Fibroblast of lung (primary cell): ENCODE measurements at regions not wholly inside any gene's neighbourhood (a gene's known extent, or its start where the extent isn't known, plus 50 kb on each side); places are given as distances from the start of the nearest gene placed in this dataset.
"Not testable (repeated sequence)": the region's sequence is repeated elsewhere in the genome, so short reads cannot be mapped to it uniquely, and the experiment has no call there.

ENCODE experiments used
- DNase-seq, 2 donors: peaks; one replicate each; pipeline versions ENCODE4 v3.0.0 to v3.0.0-alpha.2; 2010; ENCODE audit warnings: low read depth in 2 of 2
- H2AFZ ChIP-seq: 2 replicates; pipeline ENCODE4 v1.5.1; 2012; ENCODE audit warnings: low read length, control low read depth, inconsistent platforms
- H3K27ac ChIP-seq: 2 replicates; pipeline ENCODE4 v1.5.1; 2011; ENCODE audit warnings: low read length, control low read depth; ENCODE audit not compliant: insufficient read depth
- H3K27me3 ChIP-seq: 2 replicates; pipeline ENCODE4 v1.5.1; 2011; ENCODE audit warnings: mild to moderate bottlenecking, low read length; ENCODE audit not compliant: control insufficient read depth, insufficient read depth
- H3K36me3 ChIP-seq: 2 replicates; pipeline ENCODE4 v1.5.1; 2011; ENCODE audit warnings: low read length; ENCODE audit not compliant: control insufficient read depth, insufficient read depth
- H3K4me1 ChIP-seq: 2 replicates; pipeline ENCODE4 v1.5.1; 2011; ENCODE audit warnings: low read length; ENCODE audit not compliant: control insufficient read depth, insufficient read depth; ENCODE audit errors: extremely low read depth
- H3K4me2 ChIP-seq: 2 replicates; pipeline ENCODE4 v1.5.1; 2011; ENCODE audit warnings: low read length, control low read depth; ENCODE audit not compliant: insufficient read depth; ENCODE audit errors: extremely low read depth
- H3K4me3 ChIP-seq, 4 experiments: fragments of 200-600 bp in 1 of 4; sonication (generic) in 1 of 4; replicated peaks in 1 of 4; 2 replicates each; pipeline ENCODE4 v1.5.1; 2011 to 2016; ENCODE audit warnings: low read length in 4 of 4, low read depth in 3 of 4, mild to moderate bottlenecking in 3 of 4, control low read depth in 2 of 4, inconsistent platforms in 1 of 4, mixed read lengths in 1 of 4; ENCODE audit not compliant: insufficient read depth in 1 of 4; ENCODE audit errors: control extremely low read depth in 1 of 4
- H3K79me2 ChIP-seq: 2 replicates; pipeline ENCODE4 v1.5.1; 2012; ENCODE audit warnings: mild to moderate bottlenecking, low read length, inconsistent platforms; ENCODE audit not compliant: control insufficient read depth, insufficient read depth
- H3K9ac ChIP-seq: 2 replicates; pipeline ENCODE4 v1.5.1; 2011; ENCODE audit warnings: mild to moderate bottlenecking, low read length, control low read depth; ENCODE audit not compliant: insufficient read depth
- H3K9me3 ChIP-seq: 2 replicates; pipeline ENCODE4 v1.5.1; 2012; ENCODE audit warnings: low read depth, low read length; ENCODE audit not compliant: control insufficient read depth, insufficient read depth
- H4K20me1 ChIP-seq: 2 replicates; pipeline ENCODE4 v1.5.1; 2011; ENCODE audit warnings: low read length; ENCODE audit not compliant: control insufficient read depth, insufficient read depth; ENCODE audit errors: extremely low read depth
- EZH2 ChIP-seq: IDR thresholded peaks from 2 replicates; pipeline ENCODE4 v1.5.1; 2012; ENCODE audit warnings: low read length, control low read depth, mild to moderate bottlenecking; ENCODE audit errors: missing control alignments
- TF ChIP-seq, protein P1 (sequence below), 2 donors: IDR thresholded peaks in 1 of 2; conservative IDR thresholded peaks in 1 of 2; 1 replicate in 1 of 2; 2 replicates in 1 of 2; pipeline ENCODE4 v1.5.1; 2011 to 2012; ENCODE audit warnings: low read length in 2 of 2, control low read depth in 1 of 2, inconsistent platforms in 1 of 2, low read depth in 1 of 2, mild to moderate bottlenecking in 1 of 2

DNA sequence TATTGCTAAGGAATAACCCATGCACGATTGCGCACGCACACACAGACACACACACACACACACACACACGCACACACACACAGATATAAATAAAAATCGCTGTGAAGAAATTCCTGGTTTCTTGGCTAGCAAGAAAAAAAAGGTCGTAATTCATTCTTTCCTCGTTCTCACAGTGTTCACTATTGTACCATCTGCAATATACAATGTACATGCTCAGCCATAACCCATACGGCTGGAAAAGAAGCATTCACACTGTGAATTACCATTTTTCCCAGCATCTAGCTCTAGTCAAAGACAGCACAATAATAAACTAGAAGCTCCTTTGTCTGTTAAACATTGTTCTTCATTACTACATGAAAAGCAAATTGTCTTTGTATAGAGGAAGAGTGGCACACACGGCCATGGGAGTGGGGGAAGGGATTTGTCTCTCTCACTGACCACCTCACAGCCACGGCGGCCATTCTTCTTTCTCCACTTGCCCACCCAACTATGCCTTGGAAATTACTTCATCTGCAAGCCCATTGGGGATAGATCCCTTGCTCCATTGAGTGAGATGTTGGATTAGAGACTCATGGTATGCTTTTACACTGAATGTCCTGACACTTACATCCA is 115.3 kb upstream of the ID4 start:
- Histone ChIP-seq H3K27ac (no peak overlapping the region), H4K20me1 (no peaks in the 10 kb centered on the region), H3K9ac (no peak overlapping the region), H3K79me2 (no peaks in the 10 kb centered on the region), H3K27me3 (no peaks in the 10 kb centered on the region), H3K4me3 (no peak overlapping the region), H3K4me2 (no peak overlapping the region), H2AFZ (no peak overlapping the region), H3K36me3 (no peaks in the 10 kb centered on the region), H3K9me3 (no peaks in the 10 kb centered on the region), H3K4me1 (no peaks in the 10 kb centered on the region)
- no peak for DNase-seq
- TF ChIP-seq, protein P1, sequence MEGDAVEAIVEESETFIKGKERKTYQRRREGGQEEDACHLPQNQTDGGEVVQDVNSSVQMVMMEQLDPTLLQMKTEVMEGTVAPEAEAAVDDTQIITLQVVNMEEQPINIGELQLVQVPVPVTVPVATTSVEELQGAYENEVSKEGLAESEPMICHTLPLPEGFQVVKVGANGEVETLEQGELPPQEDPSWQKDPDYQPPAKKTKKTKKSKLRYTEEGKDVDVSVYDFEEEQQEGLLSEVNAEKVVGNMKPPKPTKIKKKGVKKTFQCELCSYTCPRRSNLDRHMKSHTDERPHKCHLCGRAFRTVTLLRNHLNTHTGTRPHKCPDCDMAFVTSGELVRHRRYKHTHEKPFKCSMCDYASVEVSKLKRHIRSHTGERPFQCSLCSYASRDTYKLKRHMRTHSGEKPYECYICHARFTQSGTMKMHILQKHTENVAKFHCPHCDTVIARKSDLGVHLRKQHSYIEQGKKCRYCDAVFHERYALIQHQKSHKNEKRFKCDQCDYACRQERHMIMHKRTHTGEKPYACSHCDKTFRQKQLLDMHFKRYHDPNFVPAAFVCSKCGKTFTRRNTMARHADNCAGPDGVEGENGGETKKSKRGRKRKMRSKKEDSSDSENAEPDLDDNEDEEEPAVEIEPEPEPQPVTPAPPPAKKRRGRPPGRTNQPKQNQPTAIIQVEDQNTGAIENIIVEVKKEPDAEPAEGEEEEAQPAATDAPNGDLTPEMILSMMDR (conservative IDR thresholded peaks at IDR 0.05 in 1 of 2, IDR thresholded peaks at IDR 0.05 in 1 of 2; ENCODE audit: low read depth in 1 of 2, low read length in 2 of 2) = no peak
- TF ChIP-seq EZH2 = no peak

DNA sequence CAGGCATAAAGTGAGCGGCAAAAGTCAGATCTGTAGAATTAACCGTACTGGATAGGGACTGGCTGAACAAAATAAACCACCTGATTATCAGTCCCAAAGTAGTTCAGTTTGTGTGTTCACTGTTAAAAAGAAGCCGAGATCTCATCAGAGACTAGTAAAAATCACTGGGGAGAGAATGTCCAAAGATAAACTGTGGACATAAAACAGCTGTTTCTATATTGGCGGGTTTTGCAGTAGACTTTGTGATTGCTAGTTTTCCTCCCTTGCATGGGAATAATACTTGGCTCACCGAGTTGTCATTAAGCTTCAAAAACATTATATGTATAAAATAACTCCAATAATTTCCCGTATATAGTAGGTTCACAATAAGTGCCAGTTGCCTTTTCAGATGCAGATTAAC is 114.2 kb upstream of the ID4 start:
- Histone ChIP-seq H3K9me3 (no peaks in the 10 kb centered on the region), H3K4me1 (no peaks in the 10 kb centered on the region), H3K9ac (no peak overlapping the region), H3K4me3 (no peak overlapping the region), H2AFZ (no peak overlapping the region), H3K79me2 (no peaks in the 10 kb centered on the region), H3K27ac (no peak overlapping the region), H3K4me2 (no peak overlapping the region), H3K36me3 (no peaks in the 10 kb centered on the region), H4K20me1 (no peaks in the 10 kb centered on the region), H3K27me3 (no peaks in the 10 kb centered on the region)
- DNase-seq = no peak
- TF ChIP-seq, protein P1 (conservative IDR thresholded peaks at IDR 0.05 in 1 of 2, IDR thresholded peaks at IDR 0.05 in 1 of 2; ENCODE audit: low read depth in 1 of 2, low read length in 2 of 2) = no peak
- TF ChIP-seq EZH2 = no peak

DNA sequence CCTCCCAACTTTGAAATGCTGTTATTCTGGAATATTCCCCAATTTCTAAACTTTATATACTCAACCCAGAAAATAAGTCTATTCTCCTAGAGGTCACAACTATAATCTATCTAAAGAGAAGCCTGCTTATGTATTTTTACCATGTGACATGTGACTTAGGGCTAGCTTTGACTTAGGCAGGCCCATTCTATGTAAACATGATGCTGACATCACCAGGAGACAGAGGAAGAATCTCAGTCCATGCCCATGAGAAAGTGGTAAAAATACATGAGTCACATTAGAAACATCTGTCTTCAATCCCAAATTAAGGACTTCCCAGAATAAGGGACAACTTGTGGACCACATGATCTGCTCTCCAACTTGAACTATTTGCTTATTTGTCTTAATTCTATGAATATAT is 113.6 kb upstream of the ID4 start:
- Histone ChIP-seq H3K27ac (no peak overlapping the region), H3K36me3 (no peaks in the 10 kb centered on the region)

GRCh38 chr6:19725436-19725835 is 111.7 kb upstream of the ID4 start:
- not testable (repeated sequence) for H3K4me3 ChIP-seq, H3K9me3 ChIP-seq, H3K4me1 ChIP-seq, H3K9ac ChIP-seq, H4K20me1 ChIP-seq, DNase-seq, H2AFZ ChIP-seq, H3K27ac ChIP-seq, H3K36me3 ChIP-seq, H3K4me2 ChIP-seq, H3K27me3 ChIP-seq, H3K79me2 ChIP-seq

More for the DNA sequence above, 113.6 kb upstream of the ID4 start:
- H3K4me3 ChIP-seq = no peak overlapping the region
- no peaks in the 10 kb centered on the region for H3K4me1 ChIP-seq
- no peak overlapping the region for H3K4me2 ChIP-seq
- H3K79me2 ChIP-seq = no peaks in the 10 kb centered on the region
- H4K20me1 ChIP-seq = no peaks in the 10 kb centered on the region
- H2AFZ ChIP-seq = no peak overlapping the region
- H3K9me3 ChIP-seq = no peaks in the 10 kb centered on the region
- H3K9ac ChIP-seq = no peak overlapping the region
- no peak for TF ChIP-seq EZH2
- TF ChIP-seq, protein P1 (conservative IDR thresholded peaks at IDR 0.05 in 1 of 2, IDR thresholded peaks at IDR 0.05 in 1 of 2; ENCODE audit: low read depth in 1 of 2, low read length in 2 of 2) = no peak
- no peaks in the 10 kb centered on the region for H3K27me3 ChIP-seq
- DNase-seq = peak; percentile 74 to 91
